Calu3 (cell line): ENCODE measurements at regions not wholly inside any gene's neighbourhood (a gene's known extent, or its start where the extent isn't known, plus 50 kb on each side); places are given as distances from the start of the nearest gene placed in this dataset.

Experiments used
- BruUV-seq: library from RNA; stranded (reverse); fragments of 400-500 nt; replicated peaks from 2 replicates; lab custom pipeline; 2021; lab: Mats Ljungman, UMichigan
- CTCF ChIA-PET: fragments of 300-600 bp; sonication (Branson Sonifier 250); formaldehyde crosslinking; loops from one replicate; lab custom pipeline; 2022; ENCODE audit warnings: antibody characterized with exemption; lab: Charles Lee
- DNase-seq: peaks from one replicate; pipeline ENCODE4 v3.0.0; 2022
- H3K27ac Mint-ChIP-seq: one replicate; pipeline ENCODE4 v1.8.0; 2022; ENCODE audit warnings: mixed read lengths; ENCODE audit not compliant: unreplicated experiment
- H3K27me3 Mint-ChIP-seq: one replicate; pipeline ENCODE4 v1.8.0; 2022; ENCODE audit warnings: mixed read lengths; ENCODE audit not compliant: unreplicated experiment
- H3K36me3 Mint-ChIP-seq: one replicate; pipeline ENCODE4 v1.8.0; 2022; ENCODE audit warnings: mild to moderate bottlenecking, moderate library complexity, mixed read lengths; ENCODE audit not compliant: insufficient read depth, unreplicated experiment
- H3K4me1 Mint-ChIP-seq: one replicate; pipeline ENCODE4 v1.8.0; 2022; ENCODE audit warnings: mild to moderate bottlenecking, low read depth, mixed read lengths; ENCODE audit not compliant: unreplicated experiment
- H3K4me3 Mint-ChIP-seq: one replicate; pipeline ENCODE4 v1.8.0; 2022; ENCODE audit warnings: mild to moderate bottlenecking, low read depth, moderate library complexity, mixed read lengths; ENCODE audit not compliant: unreplicated experiment
- H3K9me3 Mint-ChIP-seq: one replicate; pipeline ENCODE4 v1.8.0; 2022; ENCODE audit warnings: low read depth, mixed read lengths; ENCODE audit not compliant: unreplicated experiment
- intact Hi-C: fragments of 100-400 bp; cut with micrococcal nuclease; formaldehyde crosslinking; loops from one replicate; pipeline ENCODE4 v1.10.0; 2022; ENCODE audit not compliant: unreplicated experiment
- TF ChIP-seq, protein P1 (sequence below): fragments of 200-600 bp; IDR thresholded peaks from one replicate; pipeline ENCODE4 v1.8.0; 2022; ENCODE audit warnings: antibody characterized with exemption; ENCODE audit not compliant: unreplicated experiment

DNA sequence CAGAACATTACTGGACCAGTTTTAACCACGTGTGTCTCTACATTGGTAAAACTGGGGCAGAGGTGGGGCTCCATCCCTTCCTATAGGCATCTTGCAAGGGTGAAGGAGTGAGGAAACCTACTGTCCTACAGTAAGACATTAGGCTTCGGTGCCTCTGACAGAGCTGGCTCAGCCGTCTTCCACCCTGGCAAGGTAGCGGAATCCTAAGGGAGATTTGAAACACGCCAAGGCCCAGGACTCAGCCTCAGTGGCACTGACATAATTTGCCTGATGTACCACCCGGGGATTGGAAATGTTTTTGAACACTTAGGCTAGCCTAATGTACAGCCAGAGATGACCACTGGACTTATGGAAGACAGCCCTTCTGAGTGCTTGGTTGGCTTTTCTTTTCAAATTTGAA, 329.7 kb upstream of the IRX1 start:
- H3K27me3 Mint-ChIP-seq, result no peaks in the 10 kb centered on the region
- CTCF ChIA-PET, result no interaction called here
- TF ChIP-seq, protein P1, sequence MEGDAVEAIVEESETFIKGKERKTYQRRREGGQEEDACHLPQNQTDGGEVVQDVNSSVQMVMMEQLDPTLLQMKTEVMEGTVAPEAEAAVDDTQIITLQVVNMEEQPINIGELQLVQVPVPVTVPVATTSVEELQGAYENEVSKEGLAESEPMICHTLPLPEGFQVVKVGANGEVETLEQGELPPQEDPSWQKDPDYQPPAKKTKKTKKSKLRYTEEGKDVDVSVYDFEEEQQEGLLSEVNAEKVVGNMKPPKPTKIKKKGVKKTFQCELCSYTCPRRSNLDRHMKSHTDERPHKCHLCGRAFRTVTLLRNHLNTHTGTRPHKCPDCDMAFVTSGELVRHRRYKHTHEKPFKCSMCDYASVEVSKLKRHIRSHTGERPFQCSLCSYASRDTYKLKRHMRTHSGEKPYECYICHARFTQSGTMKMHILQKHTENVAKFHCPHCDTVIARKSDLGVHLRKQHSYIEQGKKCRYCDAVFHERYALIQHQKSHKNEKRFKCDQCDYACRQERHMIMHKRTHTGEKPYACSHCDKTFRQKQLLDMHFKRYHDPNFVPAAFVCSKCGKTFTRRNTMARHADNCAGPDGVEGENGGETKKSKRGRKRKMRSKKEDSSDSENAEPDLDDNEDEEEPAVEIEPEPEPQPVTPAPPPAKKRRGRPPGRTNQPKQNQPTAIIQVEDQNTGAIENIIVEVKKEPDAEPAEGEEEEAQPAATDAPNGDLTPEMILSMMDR, result no peak
- no peak overlapping the region for H3K4me3 Mint-ChIP-seq
- BruUV-seq, result no TSS peak
- no peak overlapping the region for H3K27ac Mint-ChIP-seq
- no peaks in the 10 kb centered on the region for H3K36me3 Mint-ChIP-seq
- H3K9me3 Mint-ChIP-seq, result peaks cover 14% of the 10 kb centered on the region
- H3K4me1 Mint-ChIP-seq, result no peaks in the 10 kb centered on the region
- DNase-seq, result no peak
- intact Hi-C loops, result no loop called here

DNA sequence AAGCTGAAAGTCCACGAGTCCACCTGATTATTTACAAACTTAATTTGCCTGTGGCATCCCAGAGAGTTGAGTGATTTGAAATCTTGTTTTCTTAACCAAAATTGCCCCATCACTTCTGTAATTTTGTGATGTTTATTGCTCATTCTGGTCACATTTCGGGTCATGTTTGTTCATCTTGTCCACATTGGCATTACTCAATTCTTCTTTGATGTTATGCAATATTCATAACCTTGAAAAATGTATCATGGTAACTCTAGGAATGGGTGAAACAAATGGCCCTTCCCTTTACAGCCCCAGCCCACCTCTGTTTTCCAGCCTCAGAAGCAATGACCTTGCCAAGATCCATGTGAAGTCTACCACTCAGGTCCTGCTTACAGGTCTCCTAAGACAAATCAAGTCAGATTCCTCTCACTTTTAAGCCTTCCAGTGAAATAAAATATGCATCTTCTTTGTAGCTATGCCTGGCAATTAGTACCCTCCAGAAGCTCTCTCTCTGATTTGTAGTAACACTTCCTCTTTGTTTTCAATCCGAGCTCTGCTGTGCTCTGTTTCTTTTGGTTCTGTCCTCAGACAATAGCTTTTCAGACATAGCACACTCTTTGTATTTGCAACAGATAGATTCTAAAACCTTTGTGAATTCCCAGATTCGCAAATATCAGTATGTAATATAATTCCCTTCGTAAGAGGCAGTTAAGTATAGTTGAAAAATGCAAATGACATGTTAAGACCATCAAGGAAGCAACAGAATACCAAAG, 330.3 kb upstream of the IRX1 start:
- no peak overlapping the region for H3K27ac Mint-ChIP-seq
- H3K4me1 Mint-ChIP-seq, result no peaks in the 10 kb centered on the region
- CTCF ChIA-PET, result interaction anchor here (0.5 kb wide), 1 partner anchor 570 kb away, joined by 3 read pairs; no protein-coding TSS in a partner anchor
- H3K27me3 Mint-ChIP-seq, result no peaks in the 10 kb centered on the region
- intact Hi-C loops, result no loop called here
- TF ChIP-seq, protein P1, result no peak
- H3K36me3 Mint-ChIP-seq, result no peaks in the 10 kb centered on the region
- no peak for DNase-seq
- peaks cover 16% of the 10 kb centered on the region for H3K9me3 Mint-ChIP-seq
- BruUV-seq, result no TSS peak
- no peak overlapping the region for H3K4me3 Mint-ChIP-seq

DNA sequence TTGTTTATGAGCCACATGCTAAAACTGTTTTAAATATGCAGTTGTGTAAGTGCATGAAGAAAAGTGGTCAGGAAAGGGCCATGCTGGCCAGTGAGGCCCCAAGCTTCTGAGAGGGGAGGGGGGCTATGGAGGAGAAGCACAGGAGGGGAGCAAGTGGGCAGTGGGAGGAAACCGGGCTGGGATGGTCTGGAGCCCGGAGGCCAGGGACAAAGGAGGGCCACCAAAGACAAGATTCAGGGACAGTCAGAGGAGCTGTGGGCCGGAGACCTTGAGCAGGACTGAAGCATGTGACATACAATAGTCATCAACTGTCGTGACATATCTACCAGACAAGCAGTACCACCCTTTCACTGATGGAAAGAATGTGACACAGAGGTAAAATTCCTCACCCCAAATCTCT, 333.2 kb upstream of the IRX1 start:
- Mint-ChIP-seq H3K9me3 (peaks cover 15% of the 10 kb centered on the region), H3K27ac (no peak overlapping the region), H3K36me3 (no peaks in the 10 kb centered on the region), H3K27me3 (no peaks in the 10 kb centered on the region), H3K4me3 (no peak overlapping the region), H3K4me1 (no peaks in the 10 kb centered on the region)
- DNase-seq, result no peak
- intact Hi-C loops, result no loop called here
- CTCF ChIA-PET, result no interaction called here
- no TSS peak for BruUV-seq
- TF ChIP-seq, protein P1, result no peak

DNA sequence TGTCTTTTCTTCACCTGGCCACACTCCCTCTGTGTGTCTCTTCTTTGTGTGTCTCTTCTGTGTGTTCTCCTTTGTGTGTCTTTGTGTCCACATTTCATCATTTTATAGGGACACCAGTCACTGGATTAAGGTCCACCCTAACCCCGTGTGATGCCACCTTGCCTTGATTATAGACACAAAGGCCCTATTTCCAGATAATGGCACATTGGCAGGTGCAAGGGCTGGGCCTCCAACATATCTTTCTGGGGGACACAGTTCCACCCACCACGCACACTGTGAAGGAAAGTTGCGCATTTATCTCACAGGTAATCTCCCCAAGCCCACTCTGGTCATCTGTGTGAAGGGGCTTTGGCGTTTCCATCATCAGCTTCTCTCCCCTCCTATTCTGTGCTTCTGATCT, 334.6 kb upstream of the IRX1 start:
- intact Hi-C loops, result no loop called here
- H3K4me3 Mint-ChIP-seq, result no peak overlapping the region
- TF ChIP-seq, protein P1, result no peak
- BruUV-seq, result no TSS peak
- no peaks in the 10 kb centered on the region for H3K27me3 Mint-ChIP-seq
- CTCF ChIA-PET, result no interaction called here
- no peaks in the 10 kb centered on the region for H3K4me1 Mint-ChIP-seq
- no peak for DNase-seq
- no peaks in the 10 kb centered on the region for H3K36me3 Mint-ChIP-seq
- H3K9me3 Mint-ChIP-seq, result peaks cover 15% of the 10 kb centered on the region
- no peak overlapping the region for H3K27ac Mint-ChIP-seq
